ENCODE measurements at regions not wholly inside any gene's neighbourhood (a gene's known extent, or its start where the extent isn't known, plus 50 kb on each side); places are given as distances from the start of the nearest gene placed in this dataset.
"Not testable (repeated sequence)": the region's sequence is repeated elsewhere in the genome, so short reads cannot be mapped to it uniquely, and the experiment has no call there.

DNA sequence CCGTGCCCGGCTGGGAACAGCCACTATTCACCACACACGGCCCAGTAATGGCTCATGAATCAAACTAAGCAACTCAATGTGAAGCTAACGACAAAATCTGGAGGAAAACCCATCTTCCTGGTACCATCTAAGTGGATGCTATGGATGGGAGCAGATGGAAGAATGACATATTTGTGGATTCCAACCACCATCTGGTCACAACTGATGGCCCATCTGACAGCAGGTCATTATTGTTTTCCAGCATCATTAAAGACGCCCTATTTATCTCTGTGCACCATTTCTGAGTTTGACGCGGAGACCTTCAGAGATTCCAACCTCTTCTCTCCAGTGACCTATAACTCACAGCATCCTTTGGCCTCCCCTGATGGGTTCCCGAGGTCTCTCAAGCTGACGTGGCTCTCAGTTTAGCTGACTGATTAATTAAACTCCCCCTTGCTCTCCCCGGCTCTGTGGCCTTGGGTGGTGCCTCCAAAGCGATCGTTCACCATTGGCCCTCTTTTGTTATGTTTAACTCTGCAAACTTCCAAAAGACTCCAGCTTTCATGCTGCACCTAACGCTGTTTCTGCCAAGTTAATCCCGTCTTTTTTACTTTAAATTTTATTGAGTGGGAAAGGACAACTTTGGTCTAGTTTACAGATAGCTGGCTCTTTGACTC is 1514.4 kb downstream of the BRD1 start:
- DNase-seq: no peak

- DNase-seq: no peak
Observed at GRCh38 chr22:48310740-48311139, 1516.9 kb downstream of the BRD1 start.

- DNase-seq: no peak
Observed at GRCh38 chr22:48310289-48310688, 1517.4 kb downstream of the BRD1 start.

DNA sequence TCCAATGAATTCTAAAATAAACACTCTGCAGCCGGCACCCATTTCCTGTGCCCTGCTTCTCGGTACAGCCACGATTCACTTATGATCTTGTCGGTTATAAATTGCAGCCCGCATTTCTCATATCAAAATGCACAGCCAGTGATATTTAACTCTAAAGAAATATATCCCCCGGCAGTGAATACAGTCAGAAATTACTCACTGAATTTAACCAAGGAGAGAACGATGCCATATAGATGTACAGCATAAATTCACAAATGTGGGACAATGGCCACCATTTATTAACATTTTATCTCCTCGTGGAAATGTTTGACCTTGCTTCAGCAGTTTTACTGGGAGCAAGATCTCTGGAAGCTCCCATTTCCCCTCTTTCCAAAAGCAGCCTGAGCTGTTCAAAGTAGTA is 1517.8 kb downstream of the BRD1 start:
- DNase-seq: no peak

GRCh38 chr22:48309115-48309705 is 1518.5 kb downstream of the BRD1 start:
- DNase-seq: no peak

DNA sequence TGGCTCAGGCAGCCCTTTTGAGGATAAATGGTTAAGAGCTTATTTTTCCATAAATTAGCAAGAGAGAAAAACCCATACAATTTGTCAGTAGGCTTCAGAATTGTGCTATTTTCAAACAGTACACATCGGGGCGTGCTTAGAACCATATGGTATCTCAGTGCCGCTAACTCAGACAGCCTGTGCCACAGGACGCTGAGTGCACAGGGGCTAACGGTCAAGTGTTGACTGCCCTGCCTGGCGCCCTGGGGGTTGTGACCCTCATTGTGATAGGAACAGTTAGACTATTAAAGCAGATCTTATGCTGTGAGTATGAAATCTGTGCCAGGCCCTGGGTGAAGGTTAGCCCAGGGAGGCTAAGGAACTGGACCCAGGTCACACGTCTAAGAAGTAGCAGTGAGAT is 1519.7 kb downstream of the BRD1 start:
- DNase-seq: no peak

DNA sequence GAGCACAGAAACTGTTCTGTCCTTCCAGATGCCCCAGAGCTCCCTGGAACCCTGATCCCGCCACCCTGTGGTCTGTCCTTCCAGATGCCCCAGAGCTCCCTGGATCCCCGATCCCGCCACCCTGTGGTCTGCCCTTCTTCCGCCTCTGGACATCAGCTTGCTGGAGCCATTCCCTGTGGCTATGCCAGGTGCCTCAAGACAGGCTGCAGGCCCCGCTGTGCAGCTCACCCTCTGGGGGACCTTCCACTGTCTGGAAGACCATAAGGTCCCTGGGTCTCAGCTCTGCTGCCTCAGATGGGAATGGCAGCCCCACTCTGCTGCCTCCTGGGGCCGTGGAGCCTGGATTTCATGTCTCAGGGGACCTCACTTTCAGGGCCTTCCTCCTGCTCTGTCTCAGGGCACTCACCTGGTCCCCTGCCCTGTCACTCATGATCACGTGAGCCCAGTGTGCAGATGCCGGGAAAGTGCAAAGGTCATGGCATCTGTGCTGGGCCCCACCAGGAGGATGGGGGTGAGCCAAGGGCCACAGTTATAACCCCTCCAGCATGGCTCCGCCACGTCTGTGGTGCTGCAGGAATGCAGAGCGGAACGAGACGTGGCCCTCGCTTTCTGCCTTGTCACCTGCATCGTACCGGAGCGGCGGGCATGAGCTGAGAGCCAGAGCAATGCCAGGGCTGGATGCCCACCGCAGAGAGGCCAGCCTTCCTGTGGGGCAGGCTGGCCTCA is 1520.7 kb downstream of the BRD1 start:
- no peak for DNase-seq

DNA sequence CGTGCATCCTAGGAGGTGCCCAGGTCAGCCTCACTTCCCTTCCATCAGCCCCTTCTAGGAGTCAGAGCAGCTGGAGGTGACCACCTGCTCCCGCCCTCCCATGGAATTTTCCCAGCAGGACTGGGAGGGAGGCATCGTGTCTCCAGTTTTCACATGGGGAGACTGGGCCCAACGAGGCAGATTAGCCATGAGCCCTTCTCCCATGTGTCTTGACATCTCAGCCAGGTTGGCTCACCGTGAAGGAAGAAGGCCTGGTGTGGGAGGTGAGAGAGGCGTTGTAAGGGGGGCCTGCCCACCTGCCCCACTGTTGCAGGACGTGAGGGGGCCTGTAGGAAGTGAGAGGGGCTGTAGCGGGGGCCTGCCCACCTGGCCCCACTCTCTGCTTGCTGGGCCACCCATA is 1521.4 kb downstream of the BRD1 start:
- DNase-seq: no peak

DNA sequence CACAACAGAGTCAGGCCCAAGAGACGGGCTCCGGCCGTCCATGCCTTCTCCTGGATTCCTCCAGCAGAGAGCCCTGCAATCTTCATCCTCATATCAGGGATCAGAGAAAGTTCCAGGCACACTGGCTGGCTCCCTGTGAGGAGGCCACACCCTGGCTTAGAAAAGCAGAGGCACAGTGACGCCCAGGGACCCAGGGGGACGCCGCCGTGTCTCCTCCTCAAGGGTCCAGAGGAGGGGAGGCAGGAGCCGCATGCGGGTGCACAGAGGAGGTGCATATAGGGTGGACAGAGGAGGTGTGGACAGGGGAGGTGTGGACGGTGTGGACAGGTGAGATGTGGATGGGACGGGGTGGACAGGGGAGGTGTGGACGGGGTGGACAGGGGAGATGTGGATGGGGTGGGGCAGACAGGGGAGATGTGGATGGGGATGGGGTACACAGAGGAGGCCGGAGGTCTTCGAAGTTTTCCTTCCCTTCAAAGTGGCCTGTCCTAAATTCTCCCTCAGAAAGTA is 1521.9 kb downstream of the BRD1 start:
- no peak for DNase-seq

DNA sequence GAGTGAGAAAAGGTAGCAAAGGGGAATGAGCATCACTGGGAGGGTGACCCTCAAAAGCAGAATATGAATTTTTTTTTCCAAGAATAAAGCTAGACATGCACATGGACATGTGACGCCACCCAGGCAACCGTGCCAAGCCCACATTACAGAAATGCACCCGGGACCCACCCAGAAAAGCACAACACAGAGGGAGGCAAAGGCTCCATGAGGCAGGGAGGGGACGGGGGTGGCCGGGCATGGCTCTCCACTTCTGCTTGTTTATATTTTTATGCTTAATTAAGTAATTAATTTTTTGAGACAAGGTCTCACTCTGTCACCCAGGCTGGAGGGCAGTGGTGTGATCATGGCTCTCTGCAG is 1524.3 kb downstream of the BRD1 start:
- no peak for DNase-seq

DNA sequence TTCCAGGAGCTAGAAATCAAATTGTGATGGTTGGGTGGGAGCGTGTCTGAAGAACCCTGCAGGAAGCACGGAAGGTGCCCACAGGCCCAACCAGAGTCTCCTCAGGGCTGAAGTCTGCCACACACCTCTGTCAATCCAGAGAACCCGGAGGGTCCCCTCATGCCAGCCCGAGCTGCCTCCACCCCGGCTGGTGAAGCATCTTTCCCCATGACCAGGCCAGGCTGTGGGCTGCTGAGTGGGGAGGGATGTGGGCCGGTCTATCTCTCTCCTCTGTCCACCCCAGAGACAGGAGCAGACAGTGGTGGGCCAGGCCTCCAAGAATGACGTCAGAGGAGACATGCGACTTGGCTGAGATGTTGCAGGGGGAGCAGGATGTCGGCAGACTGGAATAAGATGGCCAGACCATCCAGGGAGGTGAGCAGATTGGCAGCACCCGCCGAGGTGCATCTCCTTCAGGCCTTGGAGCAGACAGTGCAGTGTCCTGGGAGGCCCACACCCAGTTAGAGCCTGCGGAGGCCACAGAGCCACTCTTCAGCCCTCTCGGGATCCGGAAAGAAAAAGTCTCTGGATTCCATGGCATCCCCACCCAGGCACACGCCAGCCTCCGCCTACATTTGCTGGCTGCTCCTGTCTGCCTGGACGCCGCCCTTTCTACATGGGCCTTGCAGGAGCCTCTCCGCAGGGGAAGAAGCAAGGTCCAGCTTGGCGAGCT is 1524.9 kb downstream of the BRD1 start:
- no peak for DNase-seq

DNA sequence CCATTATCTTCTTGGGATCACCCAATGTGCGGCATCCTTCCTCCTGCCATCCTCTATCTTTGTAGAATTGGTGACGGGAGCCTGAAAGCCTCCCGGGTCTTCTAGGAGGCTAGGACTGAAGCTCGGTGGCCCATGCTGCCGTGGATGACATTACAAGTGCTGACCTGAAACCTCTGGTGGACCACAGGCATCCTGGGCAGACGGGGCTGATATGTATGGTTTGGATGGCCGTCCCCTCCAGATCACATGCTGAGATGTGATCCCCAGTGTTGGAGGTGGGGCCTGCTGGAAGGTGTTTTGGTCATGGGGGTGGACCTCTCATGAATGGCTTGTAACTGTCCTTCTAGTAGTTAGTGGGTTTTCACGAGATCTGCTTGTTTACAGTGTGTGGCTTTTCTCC is 1525.8 kb downstream of the BRD1 start:
- DNase-seq: no peak

- DNase-seq: no peak
Observed at GRCh38 chr22:48301421-48301820, 1526.3 kb downstream of the BRD1 start.

DNA sequence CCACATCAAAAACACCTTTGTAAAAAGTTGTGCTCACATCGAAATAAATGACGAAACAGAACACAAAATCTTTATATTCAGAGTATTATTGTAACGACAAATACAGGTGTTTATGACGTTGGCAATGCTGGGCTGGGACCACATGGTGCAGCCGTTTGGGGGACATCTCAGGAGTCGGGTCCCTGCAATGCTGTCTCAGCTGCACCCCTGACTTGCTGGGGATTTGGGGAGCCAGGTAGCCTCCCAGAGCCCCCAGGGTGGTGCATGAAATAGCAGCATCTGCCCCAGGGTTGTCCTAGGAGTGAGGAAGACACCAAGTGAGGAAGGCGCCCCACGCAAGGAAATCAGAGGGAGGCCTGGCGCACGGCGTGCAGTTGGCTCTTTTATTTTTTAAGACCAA is 1526.8 kb downstream of the BRD1 start:
- no peak for DNase-seq

DNA sequence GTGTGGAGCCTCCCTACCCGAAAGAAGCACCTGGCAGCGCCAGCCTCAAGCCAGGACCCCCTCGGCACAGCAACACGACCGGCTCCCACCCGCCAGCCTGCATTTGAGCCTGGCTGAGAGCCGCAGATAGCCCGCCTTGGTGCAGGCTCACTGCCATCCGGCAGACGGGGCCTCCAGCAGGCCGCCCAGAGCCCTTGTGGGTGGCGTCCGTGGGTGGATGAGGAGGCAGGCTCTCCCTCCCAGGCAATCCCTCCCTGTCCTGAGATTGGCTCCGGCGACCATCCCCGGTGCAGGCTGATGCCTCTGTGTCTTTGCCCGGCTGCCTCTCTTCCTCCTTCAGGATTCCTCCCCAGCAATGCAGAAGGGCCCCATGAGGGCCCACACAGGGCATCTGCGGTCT is 1527.9 kb downstream of the BRD1 start:
- no peak for DNase-seq

DNA sequence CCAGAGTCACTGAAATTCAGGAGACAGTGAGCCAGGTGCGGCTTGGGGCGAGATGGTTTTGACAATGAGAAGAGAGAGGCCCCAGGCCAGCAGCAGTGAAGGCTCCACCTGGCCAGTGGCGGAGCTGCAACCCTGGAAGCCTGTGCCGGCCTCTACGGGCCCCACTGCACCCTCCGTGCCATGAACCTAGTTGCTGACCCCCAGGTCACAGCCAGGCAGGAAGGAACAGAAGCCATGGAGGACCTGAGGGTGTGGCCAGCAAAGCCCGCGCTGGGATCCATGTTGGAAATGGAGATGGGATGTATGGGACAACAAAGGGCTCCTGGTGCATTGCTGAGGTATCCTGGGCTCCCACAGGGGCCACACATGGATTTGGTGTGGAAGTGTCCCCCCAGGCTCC is 1528.5 kb downstream of the BRD1 start:
- no peak for DNase-seq

DNA sequence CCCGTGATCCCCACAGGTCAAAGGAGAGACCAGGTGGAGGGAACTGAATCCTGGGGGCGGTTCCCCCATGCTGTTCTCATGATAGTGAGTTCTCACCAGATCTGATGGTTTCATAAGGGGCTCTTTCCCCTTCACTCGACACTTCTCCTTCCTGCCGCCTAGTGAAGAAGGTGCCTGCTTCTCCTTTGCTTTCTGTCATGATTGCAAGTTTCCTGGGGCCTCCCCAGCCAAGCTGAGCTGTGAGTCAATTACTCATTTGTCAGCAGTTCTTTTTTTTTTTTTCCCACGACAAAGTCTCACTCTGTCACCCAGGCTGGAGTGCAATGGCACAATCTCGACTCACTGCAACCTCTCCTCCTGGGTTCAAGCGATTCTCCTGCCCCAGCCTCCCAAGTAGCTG is 1530.4 kb downstream of the BRD1 start:
- DNase-seq: no peak

GRCh38 chr22:48289954-48290353 is 1527.5 kb downstream of the TBC1D22A start:
- not testable (repeated sequence) for DNase-seq

GRCh38 chr22:48288376-48288940 is 1526.0 kb downstream of the TBC1D22A start:
- no peak for DNase-seq

DNA sequence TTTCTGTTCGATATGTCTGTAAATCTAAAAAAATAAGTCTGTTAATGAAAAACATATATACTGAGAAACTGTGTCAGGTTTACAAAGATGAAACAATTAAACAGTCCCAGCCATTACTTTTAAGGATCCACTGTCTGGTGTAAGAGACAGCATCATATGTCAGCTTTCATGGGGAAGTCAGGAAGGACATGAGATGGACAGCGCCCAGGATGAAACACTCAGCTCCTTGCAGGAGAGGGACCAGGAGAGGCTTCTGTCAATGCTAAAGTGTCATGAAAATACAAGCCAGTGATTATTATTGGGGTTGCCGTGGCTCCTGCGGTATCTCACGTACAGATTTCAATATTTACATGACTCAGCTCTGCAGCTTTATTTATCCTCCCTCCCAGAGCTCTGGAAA is 1524.6 kb downstream of the TBC1D22A start:
- DNase-seq: no peak

- DNase-seq: no peak
Observed at GRCh38 chr22:48284671-48285070, 1522.2 kb downstream of the TBC1D22A start.

GRCh38 chr22:48282804-48283203 is 1520.4 kb downstream of the TBC1D22A start:
- no peak for DNase-seq

GRCh38 chr22:48279461-48279756 is 1517.0 kb downstream of the TBC1D22A start:
- DNase-seq: no peak
